HG03135 (cell line): ENCODE measurements at regions not wholly inside any gene's neighbourhood (a gene's known extent, or its start where the extent isn't known, plus 50 kb on each side); places are given as distances from the start of the nearest gene placed in this dataset.
"Not testable (repeated sequence)": the region's sequence is repeated elsewhere in the genome, so short reads cannot be mapped to it uniquely, and the experiment has no call there.

Experiments
- ATAC-seq: cut with Tn5 transposase; IDR thresholded peaks from one replicate; pipeline ENCODE4 v1.9.1; 2021; ENCODE audit warnings: mild to moderate bottlenecking, moderate library complexity; ENCODE audit not compliant: unreplicated experiment

- not testable (repeated sequence) for ATAC-seq
These were observed 203.5 kb downstream of the TMEM121 start for GRCh38 chr14:105729825-105730368.

DNA sequence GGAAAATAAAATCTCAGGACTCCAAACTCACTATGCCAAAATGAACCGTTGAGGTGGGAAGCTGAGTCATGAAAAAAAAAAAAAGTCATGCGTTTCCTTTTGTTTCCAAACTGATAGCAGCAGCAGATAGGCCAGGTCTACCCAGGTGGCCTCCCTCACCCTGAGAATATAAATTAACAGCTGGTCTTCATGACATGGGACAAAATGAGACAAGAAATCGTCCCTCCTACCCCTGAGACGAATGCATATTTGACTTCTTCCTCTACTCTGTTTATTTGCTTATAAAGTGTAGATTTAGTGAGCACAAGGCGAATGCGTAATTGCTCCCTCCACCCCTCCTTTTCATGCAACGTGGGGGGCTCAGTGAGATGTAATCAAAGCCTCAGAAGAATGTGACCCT, 204.3 kb downstream of the TMEM121 start:
- not testable (repeated sequence) for ATAC-seq

- ATAC-seq: not testable (repeated sequence)
These were observed 205.0 kb downstream of the TMEM121 start for GRCh38 chr14:105731221-105731985.

- ATAC-seq: no peak
These were observed 207.0 kb downstream of the TMEM121 start for GRCh38 chr14:105733081-105734065.

GRCh38 chr14:105734241-105734640, 207.9 kb downstream of the TMEM121 start:
- not testable (repeated sequence) for ATAC-seq

DNA sequence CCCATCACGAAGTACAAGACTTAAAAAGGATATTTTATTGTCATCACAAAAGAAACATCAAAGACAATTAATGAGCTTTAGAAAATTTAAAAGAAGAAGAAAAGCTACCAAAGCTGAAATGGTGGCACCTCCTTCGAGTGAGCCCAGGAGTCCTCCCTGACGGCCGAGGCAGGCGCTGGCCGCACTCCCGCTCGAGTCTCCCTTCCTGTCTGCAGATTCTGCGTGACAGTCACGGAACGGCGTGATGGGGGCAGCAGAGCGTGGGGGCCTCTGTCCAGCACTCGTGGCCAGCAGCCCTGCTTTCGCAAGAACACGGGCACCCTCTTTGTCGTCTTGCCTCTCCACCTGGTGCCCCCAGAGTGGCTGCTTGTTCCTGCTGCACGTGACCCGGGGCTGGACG, 209.9 kb downstream of the TMEM121 start:
- ATAC-seq: not testable (repeated sequence)

- no peak for ATAC-seq
These were observed 211.3 kb downstream of the TMEM121 start for GRCh38 chr14:105737504-105738246.

DNA sequence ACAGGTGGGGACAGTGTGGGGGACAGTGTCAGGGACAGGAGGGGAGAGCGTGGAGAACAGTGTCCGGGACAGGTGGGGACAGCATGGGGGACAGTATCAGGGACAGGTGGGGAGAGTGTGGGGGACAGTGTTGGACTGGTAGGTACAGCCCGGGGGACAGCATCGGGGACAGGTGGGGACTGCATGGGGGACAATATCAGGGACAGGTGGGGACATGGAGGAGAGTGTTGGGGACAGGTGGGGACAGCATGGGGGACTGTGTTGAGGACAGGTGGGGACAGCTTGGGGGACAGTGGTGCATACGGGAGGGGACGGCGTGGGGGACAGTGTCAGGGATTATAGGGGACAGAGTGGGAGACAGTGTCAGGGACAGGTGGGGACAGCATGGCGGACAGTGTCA, 212.3 kb downstream of the TMEM121 start:
- ATAC-seq: no peak

DNA sequence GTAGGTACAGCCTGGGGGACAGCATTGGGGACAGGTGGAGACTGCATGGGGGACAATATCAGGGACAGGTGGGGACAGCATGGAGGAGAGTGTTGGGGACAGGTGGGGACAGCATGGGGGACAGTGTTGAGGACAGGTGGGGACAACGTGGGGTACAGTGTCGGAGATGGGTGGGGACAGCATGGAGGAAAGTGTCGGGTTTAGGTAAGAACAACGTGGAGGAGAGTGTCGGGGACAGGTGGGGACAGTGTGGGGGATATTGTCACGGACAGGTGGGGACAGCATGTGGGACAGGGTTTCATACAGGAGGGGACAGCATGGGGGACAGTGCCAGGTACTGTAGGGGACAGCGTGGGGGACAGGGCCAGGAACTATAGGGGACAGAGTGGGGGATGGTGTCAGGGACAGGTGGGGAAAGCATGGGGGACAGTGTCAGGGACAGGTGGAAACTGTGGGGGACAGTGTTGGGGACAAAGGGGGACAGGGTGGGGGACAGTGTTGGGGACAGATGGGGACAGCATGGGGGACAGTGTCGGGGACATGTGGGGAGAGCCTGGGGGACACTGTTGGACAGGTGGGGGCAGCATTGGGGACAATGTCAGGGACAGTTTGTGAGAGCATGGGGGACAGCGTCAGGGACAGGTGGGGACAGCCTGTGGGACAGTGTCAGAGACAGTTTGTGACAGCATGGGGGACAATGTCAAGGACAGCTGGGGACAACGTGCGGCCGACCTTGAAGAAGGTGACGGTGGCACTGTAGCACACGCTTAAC, 213.1 kb downstream of the TMEM121 start:
- ATAC-seq: no peak

DNA sequence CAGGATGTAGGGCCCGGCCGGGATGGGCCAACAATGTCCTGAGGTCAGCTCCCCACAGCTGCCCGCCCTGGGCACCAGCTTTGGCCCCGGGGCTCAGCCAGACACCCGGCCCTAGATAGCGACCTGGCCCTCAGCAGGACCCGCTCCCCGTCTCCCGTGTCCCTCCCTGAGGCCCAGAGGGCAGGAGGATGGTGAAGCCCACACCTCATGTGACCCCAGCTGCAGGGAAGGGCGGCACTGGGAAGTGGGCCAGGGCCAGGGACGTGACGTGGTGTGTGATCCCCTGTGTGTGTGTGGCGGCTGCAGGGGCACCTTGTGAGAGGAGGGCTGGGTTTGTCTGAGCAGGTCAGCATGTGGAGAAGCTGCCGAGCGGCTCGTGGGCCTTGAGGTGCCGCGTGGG, 213.9 kb downstream of the TMEM121 start:
- not testable (repeated sequence) for ATAC-seq

DNA sequence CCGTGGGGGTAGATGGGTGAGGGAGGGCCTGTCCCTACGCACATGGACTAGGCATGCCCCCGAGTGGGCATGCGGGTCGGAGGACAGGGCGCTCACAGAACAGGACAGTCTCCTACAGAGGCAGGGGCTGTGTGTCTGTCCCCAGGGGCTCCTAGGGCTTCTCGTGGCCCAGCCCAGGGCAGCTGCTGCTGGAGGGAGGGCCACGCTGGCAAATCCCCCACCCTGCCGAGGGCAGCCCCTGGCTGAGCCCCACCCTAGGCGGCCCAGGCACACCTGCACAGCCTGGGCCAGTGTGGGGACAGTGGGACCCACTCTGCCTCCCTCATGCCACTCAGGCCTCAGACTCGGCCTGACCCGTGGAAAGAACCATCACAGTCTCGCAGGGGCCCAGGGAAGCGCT, 214.6 kb downstream of the TMEM121 start:
- not testable (repeated sequence) for ATAC-seq

DNA sequence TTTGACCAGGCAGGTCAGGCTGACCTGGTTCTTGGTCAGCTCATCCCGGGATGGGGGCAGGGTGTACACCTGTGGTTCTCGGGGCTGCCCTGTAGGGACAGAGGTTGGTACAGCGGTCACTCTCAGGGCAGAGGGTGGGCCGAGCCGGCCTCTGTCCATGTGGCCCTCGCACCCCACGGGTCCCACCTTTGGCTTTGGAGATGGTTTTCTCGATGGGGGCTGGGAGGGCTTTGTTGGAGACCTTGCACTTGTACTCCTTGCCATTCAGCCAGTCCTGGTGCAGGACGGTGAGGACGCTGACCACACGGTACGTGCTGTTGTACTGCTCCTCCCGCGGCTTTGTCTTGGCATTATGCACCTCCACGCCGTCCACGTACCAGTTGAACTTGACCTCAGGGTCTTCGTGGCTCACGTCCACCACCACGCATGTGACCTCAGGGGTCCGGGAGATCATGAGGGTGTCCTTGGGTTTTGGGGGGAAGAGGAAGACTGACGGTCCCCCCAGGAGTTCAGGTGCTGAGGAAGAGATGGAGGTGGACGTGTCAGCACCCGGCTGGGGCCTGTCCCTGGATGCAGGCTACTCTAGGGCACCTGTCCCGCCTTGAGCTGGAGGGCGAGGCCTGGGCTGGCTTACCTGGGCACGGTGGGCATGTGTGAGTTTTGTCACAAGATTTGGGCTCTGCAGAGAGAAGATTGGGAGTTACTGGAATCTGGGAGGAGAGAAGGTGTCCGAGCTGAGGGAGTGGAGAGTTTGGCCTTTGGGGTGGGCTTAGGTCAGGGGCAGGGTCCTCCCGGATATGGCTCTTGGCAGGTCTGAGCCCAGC, 215.5 kb downstream of the TMEM121 start:
- ATAC-seq: not testable (repeated sequence)

DNA sequence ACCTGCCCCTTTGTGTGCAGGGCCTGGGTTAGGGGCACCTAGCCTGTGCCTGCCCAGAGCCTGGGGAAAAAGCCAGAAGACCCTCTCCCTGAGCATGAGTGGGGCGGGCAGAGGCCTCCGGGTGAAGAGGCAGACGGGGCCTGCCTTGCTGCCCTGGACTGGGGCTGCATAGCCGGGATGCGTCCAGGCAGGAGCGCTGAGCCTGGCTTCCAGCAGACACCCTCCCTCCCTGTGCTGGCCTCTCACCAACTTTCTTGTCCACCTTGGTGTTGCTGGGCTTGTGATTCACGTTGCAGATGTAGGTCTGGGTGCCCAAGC, 216.1 kb downstream of the TMEM121 start:
- ATAC-seq: no peak

DNA sequence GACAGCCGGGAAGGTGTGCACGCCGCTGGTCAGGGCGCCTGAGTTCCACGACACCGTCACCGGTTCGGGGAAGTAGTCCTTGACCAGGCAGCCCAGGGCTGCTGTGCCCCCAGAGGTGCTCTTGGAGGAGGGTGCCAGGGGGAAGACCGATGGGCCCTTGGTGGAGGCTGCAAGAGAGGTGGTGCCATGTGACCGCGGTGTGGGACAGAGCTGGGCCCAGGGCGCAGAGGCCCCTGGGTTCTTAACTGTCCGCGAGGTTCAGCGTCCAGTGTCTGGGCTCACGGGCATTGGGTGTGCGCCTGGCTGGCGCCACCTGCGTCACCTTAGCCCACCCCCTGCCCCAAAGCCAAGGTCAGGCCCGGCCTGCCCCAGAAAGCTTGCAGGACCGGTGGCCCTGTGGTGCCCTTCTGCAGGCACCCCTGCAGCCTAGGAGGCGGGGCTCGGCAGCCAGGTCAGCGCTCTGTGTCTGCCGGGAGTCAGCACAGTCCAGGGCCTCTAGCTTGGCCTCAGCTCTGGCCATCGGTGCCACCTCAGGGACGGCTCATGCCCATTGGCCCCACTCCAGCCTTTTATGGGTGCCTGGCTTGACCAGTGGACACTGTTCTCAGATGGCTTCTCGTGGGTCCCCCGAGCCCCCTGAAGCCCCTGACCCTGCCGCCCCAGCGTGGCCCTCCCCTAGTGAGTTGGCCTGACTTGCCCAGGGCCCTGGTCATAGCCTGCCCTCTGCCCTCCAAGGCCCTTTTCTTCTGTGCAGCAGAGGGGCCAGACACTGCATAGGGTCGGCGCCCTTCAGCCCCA, 216.7 kb downstream of the TMEM121 start:
- not testable (repeated sequence) for ATAC-seq

DNA sequence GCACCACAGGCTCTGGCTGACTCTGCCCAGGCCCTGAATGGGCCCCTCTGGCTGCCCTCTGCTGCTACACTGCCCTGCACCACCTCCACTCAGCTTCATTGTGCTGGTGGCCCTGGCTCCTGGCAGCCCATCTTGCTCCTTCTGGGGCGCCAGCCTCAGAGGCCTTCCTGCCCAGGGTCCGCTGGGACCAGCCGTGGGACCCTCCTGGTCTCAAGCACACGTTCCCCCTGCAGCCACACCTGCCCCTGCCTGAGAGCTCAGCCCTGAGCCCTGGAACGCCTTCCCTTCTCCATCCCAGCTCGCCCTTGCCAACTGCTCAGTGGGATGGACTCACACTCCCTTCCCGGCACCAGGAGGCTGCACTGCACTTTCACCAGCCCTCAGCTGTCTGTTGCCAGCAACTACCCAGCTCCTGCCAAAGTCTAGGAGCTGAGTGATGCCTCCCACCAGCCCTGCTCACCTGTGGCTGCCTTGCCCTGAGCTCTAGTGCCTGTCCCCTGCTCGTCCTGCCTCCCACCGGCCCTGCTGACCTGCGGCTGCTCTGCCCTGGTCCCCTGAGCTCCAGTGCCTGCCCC, 217.9 kb downstream of the TMEM121 start:
- not testable (repeated sequence) for ATAC-seq

- no peak for ATAC-seq
These were observed 219.2 kb downstream of the TMEM121 start for GRCh38 chr14:105745433-105746123.

DNA sequence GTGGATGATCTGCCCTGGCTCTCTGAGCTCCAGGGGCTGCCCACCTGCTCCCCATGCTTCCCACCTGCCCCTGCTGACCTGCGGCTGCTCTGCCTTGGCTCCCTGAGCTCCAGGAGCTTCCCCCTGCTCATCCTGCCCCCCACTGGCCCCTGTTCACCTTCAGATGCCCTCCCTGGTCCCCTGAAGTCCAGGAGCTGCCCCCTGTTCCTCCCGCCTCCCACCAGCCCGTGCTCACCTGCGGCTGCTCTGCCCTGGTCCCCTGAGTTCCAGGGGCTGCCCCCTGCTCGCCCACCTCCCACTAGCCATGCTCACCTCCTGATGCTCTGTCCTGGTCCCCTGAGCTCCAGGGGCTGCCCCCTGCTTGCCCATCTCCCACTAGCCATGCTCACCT, 219.7 kb downstream of the TMEM121 start:
- ATAC-seq: no peak
